Activated CD4-positive, CD25-positive, alpha-beta regulatory T cell (primary cell): ENCODE measurements at regions not wholly inside any gene's neighbourhood (a gene's known extent, or its start where the extent isn't known, plus 50 kb on each side); places are given as distances from the start of the nearest gene placed in this dataset.

ENCODE experiments used
- DNase-seq, 4 experiments: peaks; one replicate each; lab custom pipeline; 2025; lab: John Stamatoyannopoulos, UW

GRCh38 chr20:51218603-51219002 lies 195.7 kb upstream of the KCNG1 start:
- no peak for DNase-seq

GRCh38 chr20:51217347-51218045 lies 194.6 kb upstream of the KCNG1 start:
- no peak for DNase-seq

GRCh38 chr20:51216850-51217249 lies 193.9 kb upstream of the KCNG1 start:
- DNase-seq, result no peak

- DNase-seq, result no peak
Observed at GRCh38 chr20:51212816-51213215, 189.9 kb upstream of the KCNG1 start.

- DNase-seq, result no peak
Observed at GRCh38 chr20:51211191-51211590, 188.3 kb upstream of the KCNG1 start.

GRCh38 chr20:51210084-51210483 lies 187.2 kb upstream of the KCNG1 start:
- DNase-seq, result no peak

GRCh38 chr20:51208162-51208561 lies 185.3 kb upstream of the KCNG1 start:
- DNase-seq, result no peak

- no peak for DNase-seq
Observed at GRCh38 chr20:51206032-51206662, 183.2 kb upstream of the KCNG1 start.

GRCh38 chr20:51204794-51205193 lies 181.9 kb upstream of the KCNG1 start:
- no peak for DNase-seq

GRCh38 chr20:51204051-51204715 lies 181.3 kb upstream of the KCNG1 start:
- DNase-seq, result no peak

GRCh38 chr20:51202304-51202703 lies 179.4 kb upstream of the KCNG1 start:
- DNase-seq, result no peak

- no peak for DNase-seq
Observed at GRCh38 chr20:51199920-51200319, 177.0 kb upstream of the KCNG1 start.

GRCh38 chr20:51198876-51199523 lies 176.1 kb upstream of the KCNG1 start:
- no peak for DNase-seq

GRCh38 chr20:51198238-51198637 lies 175.3 kb upstream of the KCNG1 start:
- DNase-seq, result no peak

GRCh38 chr20:51196991-51197651 lies 174.2 kb upstream of the KCNG1 start:
- DNase-seq, result no peak

GRCh38 chr20:51195990-51196389 lies 173.1 kb upstream of the KCNG1 start:
- DNase-seq, result no peak

GRCh38 chr20:51195419-51195901 lies 172.6 kb upstream of the KCNG1 start:
- no peak for DNase-seq

- DNase-seq, result no peak
Observed at GRCh38 chr20:51193066-51193772, 170.3 kb upstream of the KCNG1 start.

- no peak for DNase-seq
Observed at GRCh38 chr20:51190783-51191180, 167.9 kb upstream of the KCNG1 start.

- no peak for DNase-seq
Observed at GRCh38 chr20:51189814-51190782, 167.2 kb upstream of the KCNG1 start.
